Activated T-cell treated with anti-CD3 and anti-CD28 coated beads, Interleukin-2, amount 50 U/mL, for 24 hours (primary cell): ENCODE measurements at regions not wholly inside any gene's neighbourhood (a gene's known extent, or its start where the extent isn't known, plus 50 kb on each side); places are given as distances from the start of the nearest gene placed in this dataset.

Experiments used
- DNase-seq: peaks from one replicate; pipeline ENCODE4 v3.0.0-alpha.2; 2020
- H3K27ac Mint-ChIP-seq: 2 replicates; pipeline ENCODE4 v1.8.0; 2020; ENCODE audit warnings: mild to moderate bottlenecking, mixed read lengths
- H3K27me3 Mint-ChIP-seq: 2 replicates; pipeline ENCODE4 v1.8.0; 2020; ENCODE audit warnings: mixed read lengths
- H3K36me3 Mint-ChIP-seq: 2 replicates; pipeline ENCODE4 v1.8.0; 2020; ENCODE audit warnings: low read depth, mixed read lengths
- H3K4me1 Mint-ChIP-seq: 2 replicates; pipeline ENCODE4 v1.8.0; 2020; ENCODE audit warnings: low read depth, mixed read lengths
- H3K4me3 Mint-ChIP-seq: 2 replicates; pipeline ENCODE4 v1.8.0; 2020; ENCODE audit warnings: mild to moderate bottlenecking, moderate library complexity, mixed read lengths
- H3K9me3 Mint-ChIP-seq: 2 replicates; pipeline ENCODE4 v1.8.0; 2020; ENCODE audit warnings: mixed read lengths

DNA sequence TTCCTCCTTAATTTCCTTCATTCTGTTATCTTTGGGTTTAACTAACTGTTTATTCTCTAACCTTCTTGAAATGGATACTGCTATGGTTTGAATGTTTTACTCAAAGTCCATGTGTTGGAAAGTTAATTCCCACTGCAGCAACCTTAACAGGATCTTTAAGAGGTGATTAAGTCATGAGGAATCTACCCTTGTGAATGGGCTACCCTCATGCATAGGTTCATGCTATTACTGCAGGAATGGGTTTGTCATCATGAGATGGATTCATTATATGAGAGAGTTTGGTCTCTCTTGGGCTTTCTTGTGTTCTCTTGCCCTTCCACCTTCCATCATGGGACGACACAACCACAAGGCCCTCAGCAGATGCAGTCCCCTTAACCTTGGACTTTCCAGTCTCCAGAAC lies 516.9 kb downstream of the ADGRL2 start:
- H3K4me3 Mint-ChIP-seq = no peak overlapping the region
- H3K27me3 Mint-ChIP-seq = no peaks in the 10 kb centered on the region
- H3K27ac Mint-ChIP-seq = no peak overlapping the region
- peaks cover 2% of the 10 kb centered on the region for H3K9me3 Mint-ChIP-seq
- no peaks in the 10 kb centered on the region for H3K36me3 Mint-ChIP-seq
- DNase-seq = no peak
- no peaks in the 10 kb centered on the region for H3K4me1 Mint-ChIP-seq

DNA sequence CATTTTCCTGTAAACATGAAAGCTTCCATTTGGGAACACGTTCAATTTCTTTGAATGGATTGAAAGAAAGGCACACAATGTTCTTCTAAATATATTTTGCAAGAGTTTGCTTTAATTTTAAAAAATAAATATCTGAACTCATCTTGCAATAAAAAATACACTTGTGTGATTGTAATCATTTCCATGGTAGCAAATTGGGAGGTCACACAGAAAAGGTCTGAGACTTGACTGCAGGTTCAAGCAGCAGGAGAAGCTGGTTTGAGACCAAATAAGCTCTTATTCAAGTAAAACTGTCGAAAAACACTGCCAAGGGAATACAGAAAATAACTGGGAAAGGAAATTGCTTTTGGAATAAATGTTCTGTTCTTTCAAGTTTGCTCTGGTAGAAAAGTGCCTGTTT lies 498.9 kb downstream of the ADGRL2 start:
- Mint-ChIP-seq H3K27ac (no peak overlapping the region), H3K4me3 (no peak overlapping the region), H3K9me3 (peaks cover 3% of the 10 kb centered on the region), H3K4me1 (no peaks in the 10 kb centered on the region), H3K36me3 (no peaks in the 10 kb centered on the region), H3K27me3 (no peaks in the 10 kb centered on the region)
- DNase-seq = no peak

DNA sequence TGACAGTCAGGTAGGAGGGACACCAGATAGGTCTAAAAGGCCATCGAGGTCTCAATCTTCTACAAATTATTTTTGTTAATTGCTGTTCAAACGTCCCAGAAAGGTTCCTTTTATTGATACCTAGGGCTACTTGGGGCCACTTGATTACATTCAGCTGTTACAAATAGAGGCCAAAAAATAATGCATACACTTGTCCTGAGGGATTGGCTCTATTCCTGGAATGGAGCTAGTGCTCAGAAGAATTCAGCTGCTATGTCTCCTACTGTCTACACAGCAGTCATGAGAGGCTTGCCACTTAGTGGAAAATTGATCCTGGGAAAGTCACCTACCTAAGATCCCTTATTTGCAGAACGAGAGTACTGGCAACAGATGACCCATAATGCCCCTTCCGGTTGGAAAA lies 498.3 kb downstream of the ADGRL2 start:
- no peaks in the 10 kb centered on the region for H3K4me1 Mint-ChIP-seq

DNA sequence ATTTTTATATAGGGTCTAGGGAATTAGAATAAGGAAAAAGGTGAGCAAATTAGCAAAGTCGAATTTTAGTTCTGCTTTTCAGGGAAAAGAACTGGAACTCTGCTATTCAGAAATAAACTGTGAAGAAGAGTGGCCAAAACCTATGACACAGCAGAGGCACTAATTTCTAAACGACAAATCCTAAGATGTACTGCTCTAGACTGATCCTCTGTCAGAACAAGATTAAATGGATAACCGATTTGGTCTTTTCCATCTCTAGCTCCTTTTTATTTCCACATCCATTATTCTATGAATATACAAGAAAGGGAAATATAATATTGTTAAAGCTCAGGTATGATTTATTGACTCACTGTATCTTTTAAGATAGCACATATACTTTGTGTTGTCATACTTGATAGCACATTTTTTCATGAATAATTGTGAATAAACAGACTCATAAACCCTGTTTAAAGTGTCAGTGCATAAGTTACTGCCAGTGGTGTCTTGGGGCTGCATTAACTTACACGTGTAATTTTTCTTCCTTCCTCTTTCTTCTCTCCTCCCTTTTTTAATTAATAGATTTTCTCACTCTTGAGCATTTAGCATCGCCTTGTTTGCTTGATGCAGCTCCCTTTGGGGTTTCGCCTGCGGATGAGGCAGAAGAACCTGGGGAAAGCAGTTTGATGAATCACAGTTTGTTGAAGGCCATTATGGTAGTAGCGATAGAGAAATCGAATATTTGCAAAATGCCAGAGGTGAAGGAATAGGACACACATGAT lies 496.6 kb downstream of the ADGRL2 start:
- H3K4me3 Mint-ChIP-seq = no peak overlapping the region
- H3K36me3 Mint-ChIP-seq = no peaks in the 10 kb centered on the region
- no peaks in the 10 kb centered on the region for H3K4me1 Mint-ChIP-seq
- no peak overlapping the region for H3K27ac Mint-ChIP-seq
- H3K27me3 Mint-ChIP-seq = no peaks in the 10 kb centered on the region
- H3K9me3 Mint-ChIP-seq = peaks cover 3% of the 10 kb centered on the region
- no peak for DNase-seq

More for the DNA sequence above, 498.3 kb downstream of the ADGRL2 start:
- Mint-ChIP-seq H3K27me3 (no peaks in the 10 kb centered on the region), H3K9me3 (peaks cover 3% of the 10 kb centered on the region), H3K36me3 (no peaks in the 10 kb centered on the region), H3K4me3 (no peak overlapping the region), H3K27ac (no peak overlapping the region)
- no peak for DNase-seq

DNA sequence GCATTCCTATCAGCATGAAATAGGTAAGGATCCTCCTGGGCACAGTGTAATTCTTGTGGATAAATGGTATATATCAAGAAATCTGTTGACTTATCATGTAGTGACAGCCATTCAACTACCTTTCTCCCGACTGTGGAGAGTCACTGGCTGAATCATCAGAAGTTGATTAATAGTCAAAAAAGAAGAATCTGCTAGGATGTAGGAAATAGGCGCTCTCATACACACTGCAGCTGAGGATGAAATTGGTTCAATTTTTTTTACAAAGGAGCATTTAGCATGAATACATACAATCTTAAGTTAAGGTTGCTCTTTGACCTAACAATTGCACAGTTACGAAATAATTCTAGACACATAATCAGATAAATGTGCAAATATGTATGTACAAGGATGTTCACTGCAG lies 486.8 kb downstream of the ADGRL2 start:
- Mint-ChIP-seq H3K4me1 (no peaks in the 10 kb centered on the region), H3K36me3 (no peaks in the 10 kb centered on the region), H3K27me3 (no peaks in the 10 kb centered on the region), H3K27ac (no peak overlapping the region), H3K4me3 (no peak overlapping the region), H3K9me3 (no peaks in the 10 kb centered on the region)
- no peak for DNase-seq

DNA sequence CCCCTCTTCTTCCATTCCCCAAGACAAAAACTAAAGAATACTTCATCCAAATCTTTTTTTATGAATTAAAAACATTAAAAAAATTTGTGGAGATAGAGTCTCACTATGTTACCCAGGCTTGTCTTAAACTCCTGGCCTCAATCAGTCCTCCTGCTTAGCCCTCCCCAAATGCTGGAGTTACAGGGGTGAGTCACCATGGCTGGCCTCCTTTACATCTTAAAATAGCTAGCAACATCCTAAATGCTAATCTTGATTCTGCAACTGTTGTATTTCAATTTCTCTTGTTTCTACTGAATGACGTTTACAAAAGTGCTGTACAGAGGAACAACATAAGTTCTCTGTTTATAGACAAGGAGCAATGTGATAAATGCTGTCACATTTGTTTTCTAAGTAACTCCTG lies 483.5 kb downstream of the ADGRL2 start:
- H3K27me3 Mint-ChIP-seq = no peaks in the 10 kb centered on the region
- no peak overlapping the region for H3K27ac Mint-ChIP-seq
- H3K4me3 Mint-ChIP-seq = no peak overlapping the region
- no peaks in the 10 kb centered on the region for H3K9me3 Mint-ChIP-seq
- no peaks in the 10 kb centered on the region for H3K4me1 Mint-ChIP-seq
- H3K36me3 Mint-ChIP-seq = no peaks in the 10 kb centered on the region
- no peak for DNase-seq

DNA sequence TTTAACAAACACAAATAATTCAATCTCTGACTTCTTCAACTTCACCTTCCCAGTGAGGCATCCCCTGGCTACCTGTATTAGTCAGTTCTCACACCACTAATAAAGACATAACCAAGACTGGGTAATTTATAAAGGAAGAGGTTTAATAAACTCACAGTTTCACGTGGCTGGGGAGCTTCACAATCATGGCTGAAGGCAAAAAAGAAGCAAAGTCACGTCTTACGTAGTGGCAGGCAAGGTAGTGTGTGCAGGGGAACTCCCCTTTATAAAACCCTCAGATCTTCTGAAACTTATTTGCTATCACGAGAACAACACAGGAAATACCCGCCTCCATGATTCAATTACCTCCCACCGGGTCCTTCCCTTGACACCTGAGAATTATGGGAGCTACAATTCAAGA lies 478.5 kb downstream of the ADGRL2 start:
- Mint-ChIP-seq H3K4me1 (no peaks in the 10 kb centered on the region), H3K27ac (no peak overlapping the region), H3K4me3 (no peak overlapping the region), H3K36me3 (no peaks in the 10 kb centered on the region), H3K27me3 (no peaks in the 10 kb centered on the region), H3K9me3 (no peaks in the 10 kb centered on the region)
- DNase-seq = no peak

DNA sequence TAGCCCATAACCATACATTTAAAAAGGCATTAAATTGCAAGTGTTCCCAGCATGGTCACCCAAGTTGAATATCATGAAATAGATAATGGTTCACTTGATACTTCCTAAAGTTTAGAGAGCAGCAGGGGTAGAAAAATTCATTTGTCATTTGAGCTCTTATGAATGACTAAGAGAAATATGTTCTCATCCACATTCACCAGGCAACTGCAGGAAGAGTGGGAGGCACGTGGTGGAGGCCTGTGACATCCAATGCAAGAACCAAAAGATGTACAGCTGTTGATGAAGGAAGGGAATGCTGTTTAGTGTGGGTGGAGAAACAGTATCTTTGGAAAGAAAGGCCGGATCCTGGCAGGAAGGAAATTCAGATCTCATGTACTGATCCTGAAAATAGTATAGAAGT lies 473.1 kb downstream of the ADGRL2 start:
- H3K4me3 Mint-ChIP-seq = no peak overlapping the region
- H3K27ac Mint-ChIP-seq = no peak overlapping the region
- H3K9me3 Mint-ChIP-seq = peaks cover 3% of the 10 kb centered on the region
- no peaks in the 10 kb centered on the region for H3K36me3 Mint-ChIP-seq
- DNase-seq = no peak
- H3K4me1 Mint-ChIP-seq = no peaks in the 10 kb centered on the region
- H3K27me3 Mint-ChIP-seq = no peaks in the 10 kb centered on the region

DNA sequence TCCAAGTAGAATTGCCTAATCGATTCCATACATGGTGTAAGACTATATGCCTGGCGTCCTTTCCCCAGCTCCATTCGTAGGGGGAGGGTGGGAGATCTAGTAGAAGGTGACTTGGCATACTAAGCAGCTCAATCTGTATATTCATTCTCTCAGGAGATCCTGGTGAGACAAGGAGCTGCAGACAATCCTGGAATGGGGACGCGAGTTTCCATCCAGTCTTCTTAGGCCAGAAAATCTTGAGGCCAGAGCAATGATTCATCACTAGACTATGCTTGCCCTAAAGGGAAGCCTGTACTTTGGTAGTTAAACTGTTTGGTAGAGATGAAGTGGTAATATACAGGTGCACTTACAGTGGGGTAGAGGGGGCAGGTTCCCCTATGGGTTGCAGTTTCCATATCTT lies 468.7 kb downstream of the ADGRL2 start:
- H3K4me1 Mint-ChIP-seq = no peaks in the 10 kb centered on the region
- no peak overlapping the region for H3K4me3 Mint-ChIP-seq

DNA sequence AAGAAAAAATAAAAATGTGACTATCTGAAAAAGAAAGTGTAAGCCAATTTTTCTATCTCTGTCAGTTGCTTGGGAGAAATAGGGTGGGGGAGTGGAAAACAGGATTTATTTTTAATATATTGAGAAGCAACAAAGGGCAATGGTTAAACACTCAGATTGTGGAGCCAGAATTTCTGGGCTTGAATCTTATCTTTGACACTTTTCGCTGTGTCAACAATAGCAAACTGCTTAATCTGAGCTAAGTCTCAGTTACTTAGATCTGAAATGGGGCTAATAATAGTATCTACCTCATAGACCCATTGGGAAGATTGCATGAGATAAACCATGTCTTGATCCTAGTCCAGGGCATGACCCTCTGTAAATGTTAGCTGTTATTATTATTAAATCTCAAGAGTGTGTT lies 468.1 kb downstream of the ADGRL2 start:
- no peaks in the 10 kb centered on the region for H3K4me1 Mint-ChIP-seq
- H3K9me3 Mint-ChIP-seq = peaks cover 3% of the 10 kb centered on the region
- no peaks in the 10 kb centered on the region for H3K27me3 Mint-ChIP-seq
- no peaks in the 10 kb centered on the region for H3K36me3 Mint-ChIP-seq
- no peak for DNase-seq
- H3K27ac Mint-ChIP-seq = no peak overlapping the region
- no peak overlapping the region for H3K4me3 Mint-ChIP-seq

More for the DNA sequence above, 468.7 kb downstream of the ADGRL2 start:
- DNase-seq = no peak
- Mint-ChIP-seq H3K9me3 (peaks cover 3% of the 10 kb centered on the region), H3K36me3 (no peaks in the 10 kb centered on the region), H3K27ac (no peak overlapping the region), H3K27me3 (no peaks in the 10 kb centered on the region)

DNA sequence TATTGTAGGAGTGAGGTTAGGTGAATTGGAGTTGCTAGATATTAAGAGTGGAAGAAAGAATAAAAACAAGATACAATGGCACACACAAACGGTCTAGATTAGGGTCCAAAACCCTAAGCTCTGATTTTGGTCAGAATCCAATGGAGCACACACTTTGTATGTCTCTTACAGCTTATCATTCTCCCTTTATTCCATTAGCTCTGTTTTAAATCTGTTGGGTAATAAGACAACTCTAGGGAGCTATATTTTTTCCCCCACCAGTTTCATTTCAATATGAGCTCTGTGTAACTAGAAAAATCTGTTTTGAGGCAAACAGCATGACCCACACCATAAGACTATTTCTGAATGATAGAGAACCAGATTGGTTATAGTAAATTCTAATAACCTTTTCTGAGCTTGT lies 465.6 kb downstream of the ADGRL2 start:
- H3K36me3 Mint-ChIP-seq = no peaks in the 10 kb centered on the region
- peaks cover 3% of the 10 kb centered on the region for H3K9me3 Mint-ChIP-seq
- H3K4me1 Mint-ChIP-seq = no peaks in the 10 kb centered on the region
- no peak overlapping the region for H3K27ac Mint-ChIP-seq
- no peak overlapping the region for H3K4me3 Mint-ChIP-seq
- no peaks in the 10 kb centered on the region for H3K27me3 Mint-ChIP-seq
- no peak for DNase-seq

DNA sequence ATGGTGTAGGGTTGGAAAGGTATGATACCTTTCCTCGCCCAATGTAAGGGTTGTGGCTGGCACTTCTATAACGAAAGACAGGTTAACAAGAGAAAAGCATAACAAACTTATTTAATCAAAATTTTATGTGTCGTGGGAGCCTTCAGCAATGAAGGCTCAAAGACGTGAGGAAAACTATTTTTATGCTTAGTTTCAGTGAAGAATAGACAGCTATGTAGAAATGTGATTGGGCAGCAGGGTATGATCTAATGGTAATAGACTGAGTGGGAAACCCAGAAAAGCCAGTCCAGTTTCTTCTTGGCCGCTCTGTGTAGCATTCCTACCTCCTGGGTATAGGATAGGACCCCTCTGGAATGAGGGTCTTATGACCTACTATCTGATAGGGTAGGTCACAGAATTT lies 464.7 kb downstream of the ADGRL2 start:
- Mint-ChIP-seq H3K36me3 (no peaks in the 10 kb centered on the region), H3K27me3 (no peaks in the 10 kb centered on the region), H3K27ac (no peak overlapping the region), H3K9me3 (no peaks in the 10 kb centered on the region), H3K4me1 (no peaks in the 10 kb centered on the region), H3K4me3 (no peak overlapping the region)
- DNase-seq = no peak

DNA sequence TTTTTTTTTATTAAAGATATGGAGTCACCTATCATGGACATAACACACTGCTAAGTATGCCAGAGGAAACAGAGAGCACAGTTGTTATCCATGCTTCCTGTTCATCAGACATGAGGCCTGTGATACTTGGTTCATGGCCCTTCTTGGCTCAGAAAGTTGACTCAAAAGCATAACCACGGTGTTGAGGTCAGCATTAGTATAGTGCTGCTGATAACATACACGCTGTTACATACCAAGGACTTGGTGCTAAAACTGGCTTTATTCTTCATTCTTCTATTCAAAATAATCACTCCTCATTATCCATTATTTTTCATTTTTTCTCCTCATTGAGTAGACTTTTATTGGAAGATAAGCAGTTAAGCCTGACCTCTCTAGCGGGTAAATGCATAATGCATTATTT lies 464.1 kb downstream of the ADGRL2 start:
- Mint-ChIP-seq H3K9me3 (no peaks in the 10 kb centered on the region), H3K4me1 (no peaks in the 10 kb centered on the region), H3K27ac (no peak overlapping the region), H3K27me3 (no peaks in the 10 kb centered on the region), H3K36me3 (no peaks in the 10 kb centered on the region), H3K4me3 (no peak overlapping the region)
- DNase-seq = no peak

DNA sequence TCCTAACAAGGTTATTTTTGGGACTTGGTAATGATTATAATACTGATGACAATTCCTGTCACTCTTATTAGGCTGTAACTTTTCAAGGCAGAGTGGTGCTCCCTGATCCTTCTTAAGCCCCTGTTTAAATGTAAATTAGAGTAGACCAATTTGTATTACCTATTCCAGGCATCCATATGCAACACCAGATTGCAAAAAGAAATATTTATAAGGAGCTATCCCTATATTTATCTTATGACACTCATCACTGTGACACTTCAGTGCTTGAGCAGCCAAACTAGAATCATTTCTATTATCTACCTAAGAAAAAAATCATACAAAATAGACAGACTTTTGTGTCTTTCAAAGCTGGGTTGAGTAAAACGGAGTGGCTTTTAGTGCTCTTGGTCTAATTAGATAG lies 462.7 kb downstream of the ADGRL2 start:
- H3K9me3 Mint-ChIP-seq = no peaks in the 10 kb centered on the region
- no peak overlapping the region for H3K4me3 Mint-ChIP-seq
- H3K27ac Mint-ChIP-seq = no peak overlapping the region
- no peaks in the 10 kb centered on the region for H3K27me3 Mint-ChIP-seq
- no peaks in the 10 kb centered on the region for H3K36me3 Mint-ChIP-seq
- no peak for DNase-seq
- no peaks in the 10 kb centered on the region for H3K4me1 Mint-ChIP-seq

DNA sequence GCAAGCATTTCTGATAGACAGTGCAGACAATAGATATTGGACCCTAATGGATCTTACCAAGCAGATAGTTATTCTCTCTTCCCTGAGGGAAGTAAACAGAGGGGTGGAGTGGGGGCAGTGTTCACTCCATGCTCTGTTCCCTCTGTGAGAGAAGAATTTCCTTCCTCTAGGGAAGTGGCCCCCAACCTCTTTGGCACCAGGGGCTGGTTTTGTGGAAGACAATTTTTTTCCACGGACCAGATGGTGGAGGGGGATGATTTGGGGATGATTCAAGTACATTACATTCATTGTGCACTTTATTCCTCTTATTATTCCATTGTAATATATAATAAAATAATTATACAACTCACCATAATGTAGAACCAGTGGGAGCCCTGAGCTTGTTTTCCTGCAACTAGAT lies 459.9 kb downstream of the ADGRL2 start:
- Mint-ChIP-seq H3K9me3 (no peaks in the 10 kb centered on the region), H3K27me3 (no peaks in the 10 kb centered on the region), H3K4me3 (no peak overlapping the region), H3K4me1 (no peaks in the 10 kb centered on the region), H3K36me3 (no peaks in the 10 kb centered on the region), H3K27ac (no peak overlapping the region)
- DNase-seq = no peak

DNA sequence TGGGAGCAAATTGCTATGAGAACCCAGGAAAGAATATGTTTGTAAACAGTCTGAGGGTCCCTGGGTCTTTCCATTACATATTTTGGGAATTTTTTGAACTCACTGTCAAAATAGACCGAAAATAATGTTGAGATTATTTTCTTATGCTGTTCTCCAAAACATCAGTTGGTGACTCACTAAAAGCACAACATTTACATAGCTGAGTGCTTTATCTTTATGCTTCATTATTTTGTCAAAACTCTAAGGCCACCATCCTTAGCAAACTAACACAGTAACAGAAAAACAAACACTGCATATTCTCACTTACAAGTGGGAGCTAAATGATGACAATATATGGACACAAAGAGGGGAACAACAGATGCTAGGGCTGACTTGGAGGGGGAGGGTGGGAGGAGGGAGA lies 459.3 kb downstream of the ADGRL2 start:
- no peaks in the 10 kb centered on the region for H3K9me3 Mint-ChIP-seq
- no peak overlapping the region for H3K27ac Mint-ChIP-seq
- DNase-seq = no peak
- no peaks in the 10 kb centered on the region for H3K27me3 Mint-ChIP-seq
- H3K4me1 Mint-ChIP-seq = no peaks in the 10 kb centered on the region
- no peaks in the 10 kb centered on the region for H3K36me3 Mint-ChIP-seq
- no peak overlapping the region for H3K4me3 Mint-ChIP-seq
